AG04449 (cell line): ENCODE measurements at regions not wholly inside any gene's neighbourhood (a gene's known extent, or its start where the extent isn't known, plus 50 kb on each side); places are given as distances from the start of the nearest gene placed in this dataset.

Experiments
- CTCF ChIA-PET: fragments of 350-600 bp; formaldehyde crosslinking; extraction: SDS; loops from one replicate; lab custom pipeline; 2021; ENCODE audit warnings: antibody characterized with exemption; lab: Yijun Ruan, JAX
- POLR2A ChIA-PET: fragments of 400-600, 350-600 bp; formaldehyde crosslinking; extraction: SDS; loops from one replicate; lab custom pipeline; 2020; ENCODE audit warnings: antibody characterized with exemption, inconsistent platforms; lab: Yijun Ruan, JAX
- DNase-seq: peaks from one replicate; pipeline ENCODE4 v3.0.0-alpha.2; 2010; ENCODE audit warnings: low read depth, low spot score
- H3K4me3 ChIP-seq: 2 replicates; pipeline ENCODE4 v1.5.1; 2011; ENCODE audit warnings: low read depth, mild to moderate bottlenecking, control low read depth, low read length
- TF ChIP-seq, protein P1 (sequence below): IDR thresholded peaks from one replicate; pipeline ENCODE4 v1.5.1; 2011; ENCODE audit warnings: mild to moderate bottlenecking, moderate library complexity, low read length, control low read depth, inconsistent platforms; ENCODE audit not compliant: insufficient read depth; ENCODE audit errors: missing control alignments

DNA sequence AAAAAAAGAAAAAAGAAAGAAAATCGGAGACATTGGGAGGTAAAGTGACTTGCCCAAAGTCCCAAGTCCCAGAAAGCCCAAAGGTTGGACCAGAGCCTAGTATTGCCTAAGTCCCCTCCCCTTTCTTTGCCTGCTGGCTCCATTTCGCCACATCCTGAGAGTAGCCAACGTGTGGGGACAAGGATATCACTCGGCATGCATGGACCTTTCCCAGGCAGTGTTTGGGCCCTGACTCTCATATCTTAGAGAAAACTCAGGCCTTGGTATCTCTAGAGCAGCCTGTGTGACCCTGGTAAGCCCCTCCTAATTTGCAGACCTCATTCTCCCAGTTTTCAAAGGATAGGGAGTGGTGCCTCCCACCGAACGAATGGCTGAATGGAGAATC, 294.2 kb upstream of the ZMIZ1 start:
- TF ChIP-seq, protein P1, sequence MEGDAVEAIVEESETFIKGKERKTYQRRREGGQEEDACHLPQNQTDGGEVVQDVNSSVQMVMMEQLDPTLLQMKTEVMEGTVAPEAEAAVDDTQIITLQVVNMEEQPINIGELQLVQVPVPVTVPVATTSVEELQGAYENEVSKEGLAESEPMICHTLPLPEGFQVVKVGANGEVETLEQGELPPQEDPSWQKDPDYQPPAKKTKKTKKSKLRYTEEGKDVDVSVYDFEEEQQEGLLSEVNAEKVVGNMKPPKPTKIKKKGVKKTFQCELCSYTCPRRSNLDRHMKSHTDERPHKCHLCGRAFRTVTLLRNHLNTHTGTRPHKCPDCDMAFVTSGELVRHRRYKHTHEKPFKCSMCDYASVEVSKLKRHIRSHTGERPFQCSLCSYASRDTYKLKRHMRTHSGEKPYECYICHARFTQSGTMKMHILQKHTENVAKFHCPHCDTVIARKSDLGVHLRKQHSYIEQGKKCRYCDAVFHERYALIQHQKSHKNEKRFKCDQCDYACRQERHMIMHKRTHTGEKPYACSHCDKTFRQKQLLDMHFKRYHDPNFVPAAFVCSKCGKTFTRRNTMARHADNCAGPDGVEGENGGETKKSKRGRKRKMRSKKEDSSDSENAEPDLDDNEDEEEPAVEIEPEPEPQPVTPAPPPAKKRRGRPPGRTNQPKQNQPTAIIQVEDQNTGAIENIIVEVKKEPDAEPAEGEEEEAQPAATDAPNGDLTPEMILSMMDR, result no peak
- no peak for DNase-seq
- CTCF ChIA-PET, result interaction anchor here (1.0 kb wide), 1 partner anchor 13 kb away, joined by 4 read pairs; no protein-coding TSS in a partner anchor
- POLR2A ChIA-PET, result no interaction called here
- no peak overlapping the region for H3K4me3 ChIP-seq

DNA sequence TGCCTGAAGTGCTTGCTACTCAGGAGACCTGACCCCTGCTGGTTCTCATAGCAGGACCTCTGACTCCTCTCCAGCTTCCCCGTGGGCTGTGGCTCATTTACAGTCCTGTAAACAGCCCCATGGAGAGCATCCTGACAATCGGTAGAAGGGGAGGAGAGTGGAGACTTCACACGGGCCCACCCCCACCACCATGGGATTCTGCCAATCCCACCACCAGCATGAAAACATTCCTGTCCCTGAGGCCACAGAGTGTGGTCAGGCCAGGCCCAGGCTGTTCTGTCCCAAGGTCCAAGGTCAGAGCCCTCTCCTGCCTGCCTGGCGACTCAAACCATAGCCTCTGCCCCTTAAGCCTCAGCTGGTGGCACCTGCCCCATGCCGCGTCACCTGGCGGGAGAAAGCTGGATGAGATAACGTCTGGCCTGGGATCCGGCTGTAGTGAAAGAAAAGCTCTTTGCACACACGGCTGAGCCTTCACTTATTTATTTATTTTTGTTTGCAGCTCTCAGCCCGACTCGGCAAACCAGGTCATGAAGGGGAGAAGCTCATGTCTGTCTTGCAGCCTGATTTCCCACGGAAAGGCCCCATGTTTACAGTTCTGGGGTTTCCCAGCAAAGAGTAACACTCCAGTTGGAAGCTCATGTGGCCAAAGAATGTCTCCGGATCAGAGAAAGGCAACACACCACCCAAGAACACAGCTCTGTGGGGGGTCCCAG, 293.6 kb upstream of the ZMIZ1 start:
- TF ChIP-seq, protein P1, result no peak
- no peak overlapping the region for H3K4me3 ChIP-seq
- ChIA-PET CTCF (interaction anchor here (1.0 to 1.2 kb wide), 4 partner anchors 11 to 748 kb away, joined by 3 to 5 read pairs (median 4); no protein-coding TSS in a partner anchor), POLR2A (no interaction called here)
- no peak for DNase-seq

DNA sequence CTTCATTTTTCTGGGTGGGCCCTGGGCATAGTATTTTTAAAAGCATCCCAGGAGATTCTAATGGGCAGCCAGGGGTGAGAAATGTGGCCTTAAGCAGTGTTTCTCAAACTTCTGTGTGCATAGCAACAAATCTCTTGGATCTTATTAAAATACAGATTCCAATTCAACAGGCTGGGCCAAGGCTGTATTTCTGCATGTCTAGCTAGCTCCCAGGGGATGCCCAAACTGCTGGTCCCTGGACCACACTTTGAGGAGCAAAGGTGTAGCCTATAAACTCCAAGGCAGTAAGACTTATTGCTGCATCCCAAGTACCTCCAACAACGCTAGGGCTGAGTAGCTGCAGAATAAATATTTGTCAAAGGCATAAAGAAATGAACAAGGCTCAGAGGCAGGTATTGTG, 292.9 kb upstream of the ZMIZ1 start:
- ChIA-PET CTCF (interaction anchor here (1.0 to 1.2 kb wide), 4 partner anchors 10 to 749 kb away, joined by 3 to 5 read pairs (median 4); no protein-coding TSS in a partner anchor), POLR2A (no interaction called here)
- TF ChIP-seq, protein P1, result no peak
- DNase-seq, result no peak
- H3K4me3 ChIP-seq, result no peak overlapping the region

DNA sequence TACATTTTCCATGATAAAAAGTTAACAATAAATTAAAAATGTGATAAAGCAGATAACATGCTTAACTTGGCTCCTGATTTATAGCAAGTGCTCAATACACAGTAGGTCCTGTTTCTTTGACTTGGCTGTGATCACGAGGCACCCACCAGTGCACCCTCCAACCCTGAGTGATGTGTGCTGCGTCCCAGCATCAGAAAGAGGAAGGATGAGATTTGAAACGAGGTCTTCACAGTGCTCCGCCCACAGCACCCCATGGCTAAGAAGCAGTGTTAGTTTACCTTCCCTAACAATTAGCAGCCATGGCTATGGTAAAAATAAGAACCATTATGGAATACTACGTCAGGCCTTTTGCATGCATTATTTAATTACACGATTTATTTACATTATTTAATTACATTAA, 292.0 kb upstream of the ZMIZ1 start:
- TF ChIP-seq, protein P1, result no peak
- H3K4me3 ChIP-seq, result no peak overlapping the region
- POLR2A ChIA-PET, result no interaction called here
- CTCF ChIA-PET, result interaction anchor here (0.7 kb wide), 1 partner anchor 19 kb away, joined by 3 read pairs; no protein-coding TSS in a partner anchor
- no peak for DNase-seq

DNA sequence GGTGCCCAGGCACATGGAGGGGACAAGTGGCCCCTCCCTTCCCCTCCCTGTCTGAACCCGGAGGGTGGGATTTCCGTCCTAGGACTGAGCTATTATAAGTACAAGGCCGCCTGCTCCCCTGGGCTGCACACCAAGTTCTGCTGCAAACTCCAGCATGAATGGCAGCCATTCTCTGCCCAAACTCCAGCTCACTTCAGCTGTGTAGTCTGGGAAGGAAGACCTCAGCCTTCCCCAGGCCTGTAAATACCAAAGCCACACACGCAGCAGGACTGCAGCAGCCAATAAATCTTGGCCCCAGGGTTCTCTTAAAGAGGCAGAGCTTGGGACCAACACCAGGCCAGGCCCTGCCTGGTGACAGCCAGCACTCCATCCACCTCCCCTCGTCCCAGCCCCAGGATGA, 291.3 kb upstream of the ZMIZ1 start:
- ChIA-PET POLR2A (interaction anchor here (0.6 kb wide), 1 partner anchor 13 kb away, joined by 4 read pairs; no protein-coding TSS in a partner anchor), CTCF (interaction anchor here (0.7 kb wide), 2 partner anchors 19 to 26 kb away, joined by 3 read pairs; no protein-coding TSS in a partner anchor)
- TF ChIP-seq, protein P1, result no peak
- no peak for DNase-seq
- H3K4me3 ChIP-seq, result no peak overlapping the region

DNA sequence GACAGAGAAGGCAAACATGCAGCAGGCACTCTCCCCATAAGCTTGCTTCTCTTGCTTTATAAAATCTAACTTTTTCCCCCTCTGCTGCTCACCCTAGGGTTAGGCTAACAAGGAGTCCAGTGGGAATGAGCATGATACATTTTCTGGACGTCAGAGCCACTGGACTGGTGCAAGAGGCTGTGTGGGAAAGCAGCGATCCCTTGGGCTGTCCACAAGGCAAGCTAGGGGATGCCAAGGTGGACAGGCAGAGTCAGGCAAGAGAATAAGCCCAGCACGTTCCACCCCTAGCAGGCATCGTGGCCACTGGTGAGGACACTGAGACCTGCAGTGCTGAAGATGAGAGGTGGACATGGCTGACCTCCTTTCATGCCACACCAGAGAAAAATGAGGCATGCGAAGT, 290.9 kb upstream of the ZMIZ1 start:
- CTCF ChIA-PET, result interaction anchor here (0.7 kb wide), 1 partner anchor 25 kb away, joined by 3 read pairs; no protein-coding TSS in a partner anchor
- TF ChIP-seq, protein P1, result no peak
- POLR2A ChIA-PET, result no interaction called here
- no peak overlapping the region for H3K4me3 ChIP-seq
- no peak for DNase-seq
